CD14-positive monocyte (primary cell): ENCODE measurements at regions not wholly inside any gene's neighbourhood (a gene's known extent, or its start where the extent isn't known, plus 50 kb on each side); places are given as distances from the start of the nearest gene placed in this dataset.

ENCODE experiments used
- DNase-seq, 3 donors: peaks; one replicate each; pipeline ENCODE4 v3.0.0-alpha.2; 2011 to 2022
- H2AFZ ChIP-seq: 2 replicates; pipeline ENCODE4 v1.6.0; 2012; ENCODE audit warnings: mild to moderate bottlenecking, low read depth, low read length, inconsistent platforms; ENCODE audit not compliant: insufficient read depth, poor library complexity, severe bottlenecking
- H3K27ac ChIP-seq, 2 donors: 1 replicate in 1 of 2; 2 replicates in 1 of 2; pipeline ENCODE4 v1.5.1; 2012 to 2013; ENCODE audit warnings: low read length in 2 of 2, control low read depth in 1 of 2, inconsistent platforms in 1 of 2, low read depth in 1 of 2, mild to moderate bottlenecking in 1 of 2
- H3K27me3 ChIP-seq, 2 donors: one replicate each; pipeline versions ENCODE4 v1.6.0 to v1.6.1; 2011 to 2013; ENCODE audit warnings: low read length in 2 of 2; ENCODE audit not compliant: control insufficient read depth in 2 of 2, insufficient read depth in 2 of 2
- H3K36me3 ChIP-seq, 2 donors: replicated peaks in 1 of 2; 1 replicate in 1 of 2; 2 replicates in 1 of 2; pipeline versions ENCODE4 v1.5.1 to v1.6.1; 2012 to 2013; ENCODE audit warnings: low read length in 2 of 2, control low read depth in 1 of 2, inconsistent platforms in 1 of 2, mild to moderate bottlenecking in 1 of 2; ENCODE audit not compliant: insufficient read depth in 2 of 2, control insufficient read depth in 1 of 2
- H3K4me1 ChIP-seq, 2 donors: 1 replicate in 1 of 2; 2 replicates in 1 of 2; pipeline versions ENCODE4 v1.5.1 to v1.6.1; 2012 to 2013; ENCODE audit warnings: low read length in 2 of 2, control low read depth in 1 of 2, inconsistent platforms in 1 of 2, mild to moderate bottlenecking in 1 of 2, moderate library complexity in 1 of 2; ENCODE audit not compliant: insufficient read depth in 2 of 2, control insufficient read depth in 1 of 2
- H3K4me2 ChIP-seq: replicated peaks from 2 replicates; pipeline ENCODE3; 2012; ENCODE audit warnings: low read length, moderate library complexity, mild to moderate bottlenecking; ENCODE audit not compliant: poor library complexity, severe bottlenecking; ENCODE audit errors: extremely low read depth
- H3K4me3 ChIP-seq, 3 experiments: fragments of 200-600 bp in 1 of 3; sonication (generic) in 1 of 3; replicated peaks in 1 of 3; 1 replicate in 2 of 3; 2 replicates in 1 of 3; pipeline ENCODE4 v1.5.1; 2011 to 2013; ENCODE audit warnings: low read length in 3 of 3, mild to moderate bottlenecking in 3 of 3, control low read depth in 2 of 3, low read depth in 2 of 3, inconsistent platforms in 1 of 3, moderate library complexity in 1 of 3
- H3K79me2 ChIP-seq: 2 replicates; pipeline ENCODE4 v1.6.0; 2012; ENCODE audit warnings: mild to moderate bottlenecking, control low read depth, inconsistent platforms, low read length, moderate library complexity; ENCODE audit not compliant: insufficient read depth
- H3K9ac ChIP-seq: 2 replicates; pipeline ENCODE4 v1.6.0; 2017; ENCODE audit warnings: low read length, mild to moderate bottlenecking; ENCODE audit not compliant: insufficient read depth, poor library complexity, severe bottlenecking
- H3K9me3 ChIP-seq, 2 donors: replicated peaks in 1 of 2; 1 replicate in 1 of 2; 2 replicates in 1 of 2; pipeline versions ENCODE4 v1.5.1 to v1.6.1; 2012 to 2013; ENCODE audit warnings: low read length in 2 of 2, control low read depth in 1 of 2; ENCODE audit not compliant: control insufficient read depth in 1 of 2, insufficient read depth in 1 of 2
- H4K20me1 ChIP-seq: 2 replicates; pipeline ENCODE4 v1.6.0; 2012; ENCODE audit warnings: mild to moderate bottlenecking, low read length, control low read depth, moderate library complexity; ENCODE audit not compliant: insufficient read depth
- H3K27ac Mint-ChIP-seq, 7 donors: one replicate each; pipeline ENCODE4 v1.8.0; 2020; ENCODE audit warnings: mild to moderate bottlenecking in 7 of 7, mixed read lengths in 7 of 7, moderate library complexity in 6 of 7, inconsistent platforms in 2 of 7
- H3K27me3 Mint-ChIP-seq, 3 donors: one replicate each; pipeline ENCODE4 v1.8.0; 2021 to 2022; ENCODE audit warnings: low read depth in 3 of 3, mild to moderate bottlenecking in 3 of 3, mixed read lengths in 3 of 3, moderate library complexity in 3 of 3, inconsistent platforms in 1 of 3
- H3K36me3 Mint-ChIP-seq, 2 donors: one replicate each; pipeline ENCODE4 v1.8.0; 2020; ENCODE audit warnings: mixed read lengths in 2 of 2, inconsistent platforms in 1 of 2, mild to moderate bottlenecking in 1 of 2
- H3K4me1 Mint-ChIP-seq: one replicate; pipeline ENCODE4 v1.8.0; 2020; ENCODE audit warnings: mild to moderate bottlenecking, mixed read lengths
- H3K4me3 Mint-ChIP-seq, 2 donors: one replicate each; pipeline ENCODE4 v1.8.0; 2020; ENCODE audit warnings: mild to moderate bottlenecking in 2 of 2, mixed read lengths in 2 of 2, moderate library complexity in 1 of 2
- H3K9me3 Mint-ChIP-seq, 7 donors: one replicate each; pipeline ENCODE4 v1.8.0; 2020 to 2022; ENCODE audit warnings: mixed read lengths in 7 of 7, mild to moderate bottlenecking in 6 of 7, moderate library complexity in 6 of 7, inconsistent platforms in 2 of 7
- WGBS: methylation state at CpG from one replicate; pipeline ENCODE4 v1.1.5; 2013; ENCODE audit warnings: missing lambda C conversion rate; ENCODE audit not compliant: insufficient coverage; 5-methylcytosine and 5-hydroxymethylcytosine counted together
- intact Hi-C, 2 donors: fragments of 100-400 bp; cut with micrococcal nuclease; formaldehyde crosslinking; loops; one replicate each; pipeline versions ENCODE4 v1.15.0 to v1.15.1; 2023
- TF ChIP-seq, protein P1 (sequence below): fragments of 200-600 bp; IDR thresholded peaks from one replicate; pipeline ENCODE4 v1.8.0; 2022; ENCODE audit warnings: antibody characterized with exemption, mild to moderate bottlenecking

GRCh38 chr1:199243423-199244061 is 604.7 kb downstream of the PTPRC start:
- intact Hi-C loops = no loop called here
- H4K20me1 ChIP-seq = no peaks in the 10 kb centered on the region
- no peak overlapping the region for H2AFZ ChIP-seq
- H3K4me3 Mint-ChIP-seq = no peak overlapping the region
- no peak overlapping the region for H3K27ac Mint-ChIP-seq
- no peaks in the 10 kb centered on the region for H3K36me3 ChIP-seq
- H3K9me3 ChIP-seq = no peaks in the 10 kb centered on the region
- H3K27me3 ChIP-seq = no peaks in the 10 kb centered on the region
- no peak overlapping the region for H3K4me2 ChIP-seq
- DNase-seq = peak; percentile 16 to 52 (median 30)
- no peaks in the 10 kb centered on the region for H3K36me3 Mint-ChIP-seq
- H3K4me3 ChIP-seq = no peak overlapping the region
- H3K79me2 ChIP-seq = no peaks in the 10 kb centered on the region
- H3K4me1 ChIP-seq = peaks cover 9 to 12% of the 10 kb centered on the region in 2 donors
- H3K4me1 Mint-ChIP-seq = peaks cover 13% of the 10 kb centered on the region
- TF ChIP-seq, protein P1, sequence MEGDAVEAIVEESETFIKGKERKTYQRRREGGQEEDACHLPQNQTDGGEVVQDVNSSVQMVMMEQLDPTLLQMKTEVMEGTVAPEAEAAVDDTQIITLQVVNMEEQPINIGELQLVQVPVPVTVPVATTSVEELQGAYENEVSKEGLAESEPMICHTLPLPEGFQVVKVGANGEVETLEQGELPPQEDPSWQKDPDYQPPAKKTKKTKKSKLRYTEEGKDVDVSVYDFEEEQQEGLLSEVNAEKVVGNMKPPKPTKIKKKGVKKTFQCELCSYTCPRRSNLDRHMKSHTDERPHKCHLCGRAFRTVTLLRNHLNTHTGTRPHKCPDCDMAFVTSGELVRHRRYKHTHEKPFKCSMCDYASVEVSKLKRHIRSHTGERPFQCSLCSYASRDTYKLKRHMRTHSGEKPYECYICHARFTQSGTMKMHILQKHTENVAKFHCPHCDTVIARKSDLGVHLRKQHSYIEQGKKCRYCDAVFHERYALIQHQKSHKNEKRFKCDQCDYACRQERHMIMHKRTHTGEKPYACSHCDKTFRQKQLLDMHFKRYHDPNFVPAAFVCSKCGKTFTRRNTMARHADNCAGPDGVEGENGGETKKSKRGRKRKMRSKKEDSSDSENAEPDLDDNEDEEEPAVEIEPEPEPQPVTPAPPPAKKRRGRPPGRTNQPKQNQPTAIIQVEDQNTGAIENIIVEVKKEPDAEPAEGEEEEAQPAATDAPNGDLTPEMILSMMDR = peak; percentile 72
- H3K27me3 Mint-ChIP-seq = no peaks in the 10 kb centered on the region
- no peak overlapping the region for H3K9ac ChIP-seq
- WGBS = 69% methylated on average over 9 of the region's 11 CpGs
- no peak overlapping the region for H3K27ac ChIP-seq
- H3K9me3 Mint-ChIP-seq = peaks cover 0 to 8% (median 2%) of the 10 kb centered on the region in 7 donors

- no peak overlapping the region for H3K4me3 ChIP-seq
- TF ChIP-seq, protein P1 = no peak
- intact Hi-C loops = no loop called here
- no peak overlapping the region for H3K9ac ChIP-seq
- peaks cover 9 to 12% of the 10 kb centered on the region in 2 donors for H3K4me1 ChIP-seq
- no peaks in the 10 kb centered on the region for H3K27me3 ChIP-seq
- Mint-ChIP-seq H3K9me3 (peaks cover 0 to 8% (median 5%) of the 10 kb centered on the region in 7 donors), H3K27me3 (peaks cover 0 to 2% (median 0%) of the 10 kb centered on the region in 3 donors), H3K4me3 (no peak overlapping the region), H3K36me3 (no peaks in the 10 kb centered on the region), H3K4me1 (peaks cover 13% of the 10 kb centered on the region), H3K27ac (no peak overlapping the region)
- H4K20me1 ChIP-seq = no peaks in the 10 kb centered on the region
- DNase-seq = no peak
- H3K9me3 ChIP-seq = no peaks in the 10 kb centered on the region
- no peaks in the 10 kb centered on the region for H3K79me2 ChIP-seq
- no peak overlapping the region for H2AFZ ChIP-seq
- no peak overlapping the region for H3K4me2 ChIP-seq
- H3K36me3 ChIP-seq = no peaks in the 10 kb centered on the region
- 100% methylated on average over 1 of the region's 3 CpGs for WGBS
- no peak overlapping the region for H3K27ac ChIP-seq
Measured at GRCh38 chr1:199245946-199246345, 607.1 kb downstream of the PTPRC start.
